Heart right ventricle (tissue), 16 donors: ENCODE measurements at regions not wholly inside any gene's neighbourhood (a gene's known extent, or its start where the extent isn't known, plus 50 kb on each side); places are given as distances from the start of the nearest gene placed in this dataset.
A peak's percentile ranks its signal among the peaks of the same experiment; 100 is the strongest.

ENCODE experiments used
- ATAC-seq, 8 donors: fragments of 200-7000 bp; cut with Tn5 transposase; one replicate each; pipeline ENCODE4 v1.9.1; 2020; ENCODE audit warnings: mild to moderate bottlenecking in 8 of 8, moderate library complexity in 8 of 8, moderate number of reproducible peaks in 1 of 8
- DNase-seq, 2 donors: peaks; one replicate each; pipeline ENCODE4 v3.0.0-alpha.2; 2020
- H3K27ac ChIP-seq, 10 donors: fragments of 200-600 bp; sonication (generic) in 2 of 10; one replicate each; pipeline versions ENCODE4 v1.5.0 to v1.8.0; 2020 to 2022; ENCODE audit warnings: mild to moderate bottlenecking in 3 of 10
- H3K27me3 ChIP-seq, 7 donors: fragments of 200-600 bp; one replicate each; pipeline ENCODE4 v1.8.0; 2021 to 2022; ENCODE audit warnings: mild to moderate bottlenecking in 2 of 7
- H3K36me3 ChIP-seq, 9 donors: fragments of 200-600 bp; sonication (generic) in 1 of 9; one replicate each; pipeline versions ENCODE4 v1.5.0 to v1.8.0; 2020 to 2022; ENCODE audit warnings: mild to moderate bottlenecking in 2 of 9
- H3K4me1 ChIP-seq, 9 donors: fragments of 200-600 bp; sonication (generic) in 1 of 9; one replicate each; pipeline versions ENCODE4 v1.5.0 to v1.8.0; 2020 to 2022; ENCODE audit warnings: mild to moderate bottlenecking in 4 of 9
- H3K4me3 ChIP-seq, 10 donors: fragments of 200-600 bp; sonication (generic) in 2 of 10; one replicate each; pipeline versions ENCODE4 v1.5.0 to v1.8.0; 2020 to 2022; ENCODE audit warnings: mild to moderate bottlenecking in 7 of 10, moderate library complexity in 2 of 10
- H3K9me3 ChIP-seq, 11 donors: fragments of 200-600 bp in 10 of 11; sonication (generic) in 2 of 11; one replicate each; pipeline versions ENCODE4 v1.5.0 to v1.8.0; 2013 to 2022; ENCODE audit warnings: mild to moderate bottlenecking in 2 of 11, control low read depth in 1 of 11, moderate library complexity in 1 of 11
- WGBS, 2 donors: extraction: QIAGEN DNeasy Blood & Tissue Kit; methylation state at CpG; one replicate each; pipeline ENCODE4 v1.1.7; 2013; ENCODE audit warnings: inconsistent platforms in 1 of 2; 5-methylcytosine and 5-hydroxymethylcytosine counted together
- intact Hi-C, 10 donors: fragments of 100-400 bp; cut with DNase I; formaldehyde crosslinking; loops; one replicate each; pipeline versions ENCODE4 v1.11.1 to v1.14.2; 2022
- TF ChIP-seq, protein P1 (sequence below), 9 donors: fragments of 200-600 bp; sonication (generic) in 2 of 9; IDR thresholded peaks; one replicate each; pipeline versions ENCODE4 v1.5.0 to v1.8.0; 2021 to 2022; ENCODE audit warnings: antibody characterized with exemption in 9 of 9, mild to moderate bottlenecking in 5 of 9, moderate library complexity in 1 of 9
- donor health status: Arrhythmogenic right ventricular cardiomyopathy.
- donor health status: ischemic (EF 13 %, LVEDD 7.1; RV severe dilation, severe dysfunction).
- donor health status: healthy with polysubstance abuse.
- donor health status: DM: no; HTN: yes; CAD: no.
- donor health status: DM: no; HTN: no; CAD: no.
- donor health status: ischemic (EF 25% LVEDD 6.9; RV normal size, moderate dysfunction).
- donor health status: ischemic (EF 25% LVEDD 5.7; RV mildly dilated, moderate dysfunction).
- donor health status: healthy.
- donor health status: DM: yes; HTN: yes; CAD: no.
- donor health status: Ischemic cardiomyopathy.
- donor health status: ischemic (EF 35%, LVEDD 5.7; RV mildly dilated, moderate dysfunction).
- donor health status: nonischemic (EF 11% LVEDD 7.7; RV severe dilation, severe dysfunction).
- donor health status: DM: yes; HTN: yes; CAD: no.
- donor health status: PGD.
- donor health status: ischemic (EF 29% LVEDD 5.4; RV normal size, mild dysfunction).
- donor health status: nonischemic (EF 23%, LVEDD 6.1; RV moderate dilation, normal function).

DNA sequence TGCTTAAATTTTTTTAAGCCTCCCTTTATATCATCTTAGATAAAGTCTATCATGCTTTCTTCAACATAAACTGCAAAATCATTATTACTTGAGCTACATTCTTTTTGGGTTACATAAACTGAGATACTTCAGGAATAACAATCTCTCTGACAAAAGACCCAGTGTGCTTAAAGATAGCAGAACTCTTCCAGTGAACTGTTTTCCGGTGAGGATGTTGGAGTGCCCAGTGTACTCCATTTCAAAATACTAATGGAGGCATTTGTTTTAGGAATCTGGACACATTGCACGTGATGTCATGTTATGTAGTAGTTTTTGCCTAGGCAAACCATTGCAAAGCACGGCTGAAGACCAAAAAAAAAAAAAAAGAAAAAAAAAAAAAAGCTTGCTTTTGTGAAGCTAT, 388.2 kb upstream of the CELF2 start:
- TF ChIP-seq, protein P1, sequence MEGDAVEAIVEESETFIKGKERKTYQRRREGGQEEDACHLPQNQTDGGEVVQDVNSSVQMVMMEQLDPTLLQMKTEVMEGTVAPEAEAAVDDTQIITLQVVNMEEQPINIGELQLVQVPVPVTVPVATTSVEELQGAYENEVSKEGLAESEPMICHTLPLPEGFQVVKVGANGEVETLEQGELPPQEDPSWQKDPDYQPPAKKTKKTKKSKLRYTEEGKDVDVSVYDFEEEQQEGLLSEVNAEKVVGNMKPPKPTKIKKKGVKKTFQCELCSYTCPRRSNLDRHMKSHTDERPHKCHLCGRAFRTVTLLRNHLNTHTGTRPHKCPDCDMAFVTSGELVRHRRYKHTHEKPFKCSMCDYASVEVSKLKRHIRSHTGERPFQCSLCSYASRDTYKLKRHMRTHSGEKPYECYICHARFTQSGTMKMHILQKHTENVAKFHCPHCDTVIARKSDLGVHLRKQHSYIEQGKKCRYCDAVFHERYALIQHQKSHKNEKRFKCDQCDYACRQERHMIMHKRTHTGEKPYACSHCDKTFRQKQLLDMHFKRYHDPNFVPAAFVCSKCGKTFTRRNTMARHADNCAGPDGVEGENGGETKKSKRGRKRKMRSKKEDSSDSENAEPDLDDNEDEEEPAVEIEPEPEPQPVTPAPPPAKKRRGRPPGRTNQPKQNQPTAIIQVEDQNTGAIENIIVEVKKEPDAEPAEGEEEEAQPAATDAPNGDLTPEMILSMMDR (IDR thresholded peaks at IDR 0.05), result no peak
- intact Hi-C loops, result loop anchor here in 1 of 10 donors (5.0 kb wide), 1 partner anchor 402 kb away; no protein-coding TSS in a partner anchor
- H3K4me1 ChIP-seq, result peaks cover 0 to 27% (median 7%) of the 10 kb centered on the region in 9 donors
- ATAC-seq (peak in 4 of 8 donors; percentile 23 to 33 (median 27)), DNase-seq (no peak)
- H3K27me3 ChIP-seq, result no peaks in the 10 kb centered on the region
- WGBS, 2 donors, result 38 to 50% methylated on average over 3 of the region's 3 CpGs
- H3K27ac ChIP-seq, result no peak overlapping the region
- H3K4me3 ChIP-seq, result no peak overlapping the region
- H3K9me3 ChIP-seq, result peaks cover 0 to 9% (median 0%) of the 10 kb centered on the region in 11 donors
- no peaks in the 10 kb centered on the region for H3K36me3 ChIP-seq

DNA sequence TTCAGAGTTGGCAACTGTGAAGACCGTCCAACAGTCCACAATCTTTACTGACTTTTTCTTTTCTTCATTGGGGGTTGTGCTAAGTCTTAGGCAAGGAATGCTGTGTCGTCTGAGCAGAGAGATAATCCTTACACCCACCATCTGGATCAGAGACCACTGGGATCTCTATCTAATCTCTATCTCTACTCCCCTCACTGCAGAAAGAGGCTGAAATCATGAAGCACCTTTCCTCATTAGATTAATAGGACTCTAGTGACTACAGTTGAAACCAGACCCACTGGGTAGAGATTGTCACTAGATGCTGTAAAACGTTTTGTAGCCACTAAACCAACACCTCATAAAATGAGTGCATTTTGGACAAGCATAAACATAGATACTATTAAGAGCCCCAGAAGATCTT, 387.4 kb upstream of the CELF2 start:
- Histone ChIP-seq H3K27me3 (no peaks in the 10 kb centered on the region), H3K9me3 (peaks cover 0 to 9% (median 0%) of the 10 kb centered on the region in 11 donors), H3K36me3 (no peaks in the 10 kb centered on the region), H3K4me3 (no peak overlapping the region), H3K4me1 (peaks cover 0 to 22% (median 2%) of the 10 kb centered on the region in 9 donors), H3K27ac (no peak overlapping the region)
- no peak for ATAC-seq
- TF ChIP-seq, protein P1 (IDR thresholded peaks at IDR 0.05), result no peak
- no peak for DNase-seq
- intact Hi-C loops, result no loop called here
- 70 to 72% methylated on average over 3 of the region's 3 CpGs for WGBS, 2 donors

DNA sequence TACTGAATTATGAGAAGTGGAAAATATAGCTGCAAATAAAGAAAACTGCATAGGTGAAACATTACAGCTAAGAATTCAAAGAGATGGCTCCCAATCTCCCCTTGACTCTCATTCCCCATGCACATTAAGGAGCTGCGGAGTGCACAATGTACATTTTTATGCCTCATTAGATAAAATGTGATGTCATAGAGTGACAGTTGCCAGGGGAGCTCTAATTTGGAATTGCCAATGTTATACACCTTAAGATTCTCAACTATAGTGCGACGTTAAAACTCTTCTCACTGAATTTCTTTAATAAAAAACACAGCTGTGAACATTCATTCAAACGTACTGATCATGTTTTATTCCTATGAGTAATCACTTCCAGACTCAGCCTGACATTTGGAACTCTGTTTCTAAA, 386.9 kb upstream of the CELF2 start:
- TF ChIP-seq, protein P1 (IDR thresholded peaks at IDR 0.05), result no peak

DNA sequence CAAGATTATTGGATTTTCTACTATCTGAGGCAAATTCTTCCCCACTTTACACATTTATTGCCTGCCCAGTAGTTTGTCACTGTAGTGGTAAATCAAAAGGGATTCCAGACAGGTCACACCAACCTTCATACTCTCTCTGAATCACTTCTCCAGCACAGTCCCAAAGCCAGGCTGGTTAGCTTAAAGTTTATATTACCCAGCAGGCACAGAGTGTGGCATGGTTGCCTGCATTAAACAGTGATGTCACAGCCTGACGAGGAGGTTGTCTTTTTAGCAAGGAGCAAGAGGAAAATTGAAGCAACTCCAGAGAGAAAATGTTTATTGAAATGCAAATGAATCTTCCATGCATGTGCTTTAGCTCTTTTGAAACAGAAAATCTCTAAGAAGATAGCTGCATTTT, 375.5 kb upstream of the CELF2 start:
- peaks cover 5 to 42% (median 32%) of the 10 kb centered on the region in 9 donors for H3K4me1 ChIP-seq
- H3K27me3 ChIP-seq, result no peaks in the 10 kb centered on the region
- DNase-seq, result no peak
- no peak overlapping the region for H3K4me3 ChIP-seq
- no peaks in the 10 kb centered on the region for H3K9me3 ChIP-seq
- ATAC-seq, result peak in 2 of 8 donors; percentile 10 to 16
- no peaks in the 10 kb centered on the region for H3K36me3 ChIP-seq
- peak overlapping the region in 9 of 10 donors; percentile 24 to 86 (median 78) for H3K27ac ChIP-seq
- 43 to 47% methylated on average over 1 of the region's 1 CpG for WGBS, 2 donors
- TF ChIP-seq, protein P1 (IDR thresholded peaks at IDR 0.05), result no peak
- intact Hi-C loops, result loop anchor here in 1 of 10 donors (5.0 kb wide), 1 partner anchor 50 kb away; no protein-coding TSS in a partner anchor

More for the DNA sequence above, 386.9 kb upstream of the CELF2 start:
- H3K36me3 ChIP-seq, result no peaks in the 10 kb centered on the region
- no peak overlapping the region for H3K27ac ChIP-seq
- no peak overlapping the region for H3K4me3 ChIP-seq
- no peaks in the 10 kb centered on the region for H3K27me3 ChIP-seq
- ATAC-seq (no peak), DNase-seq (no peak)
- H3K4me1 ChIP-seq, result peaks cover 0 to 17% (median 0%) of the 10 kb centered on the region in 9 donors
- 82 to 83% methylated on average over 4 of the region's 4 CpGs for WGBS, 2 donors
- intact Hi-C loops, result no loop called here
- H3K9me3 ChIP-seq, result peaks cover 0 to 9% (median 0%) of the 10 kb centered on the region in 11 donors
